H1 (cell line): ENCODE measurements at regions not wholly inside any gene's neighbourhood (a gene's known extent, or its start where the extent isn't known, plus 50 kb on each side); places are given as distances from the start of the nearest gene placed in this dataset.

Experiments
- CTCF ChIA-PET: fragments of 300-600 bp; sonication (Branson Sonifier 250); formaldehyde crosslinking; loops from one replicate; lab custom pipeline; 2021; ENCODE audit not compliant: partially characterized antibody; lab: Charles Lee
- POLR2A ChIA-PET: fragments of 300-600 bp; sonication (Branson Sonifier 250); formaldehyde crosslinking; loops from one replicate; lab custom pipeline; 2021; ENCODE audit warnings: inconsistent platforms; ENCODE audit not compliant: partially characterized antibody; lab: Charles Lee
- DNase-seq, 2 experiments: peaks; one replicate each; pipeline versions ENCODE4 v3.0.0 to v3.0.0-alpha.2; 2010 to 2022; ENCODE audit warnings: low spot score in 2 of 2, low read depth in 1 of 2, mixed read lengths in 1 of 2
- FAIRE-seq: peaks from 2 replicates; lab custom pipeline; 2011; peaks lifted over from hg19 to GRCh38; lab: Jason Lieb, UNC
- H2AFZ ChIP-seq: 2 replicates; pipeline ENCODE4 v1.8.1; 2012; ENCODE audit warnings: low read length, inconsistent platforms
- H2AK5ac ChIP-seq: 2 replicates; pipeline ENCODE4 v1.6.1; 2013; ENCODE audit warnings: low read depth, low read length
- H2BK120ac ChIP-seq: replicated peaks from 2 replicates; pipeline ENCODE3; 2013; ENCODE audit warnings: low read depth, low read length, inconsistent platforms
- H2BK12ac ChIP-seq: 2 replicates; pipeline ENCODE4 v1.6.1; 2013; ENCODE audit warnings: low read depth, low read length
- H2BK15ac ChIP-seq: 2 replicates; pipeline ENCODE4 v1.6.1; 2013; ENCODE audit warnings: low read length
- H2BK20ac ChIP-seq: 2 replicates; pipeline ENCODE4 v1.6.1; 2013; ENCODE audit warnings: low read length
- H2BK5ac ChIP-seq: 2 replicates; pipeline ENCODE4 v1.6.1; 2013; ENCODE audit warnings: low read depth, low read length
- H3K14ac ChIP-seq: 2 replicates; pipeline ENCODE4 v1.6.1; 2013; ENCODE audit warnings: inconsistent platforms; ENCODE audit not compliant: insufficient read length
- H3K18ac ChIP-seq: 2 replicates; pipeline ENCODE4 v1.6.1; 2013; ENCODE audit warnings: low read length; ENCODE audit errors: extremely low read depth
- H3K23ac ChIP-seq: 2 replicates; pipeline ENCODE4 v1.6.1; 2013; ENCODE audit warnings: inconsistent platforms; ENCODE audit not compliant: insufficient read length
- H3K23me2 ChIP-seq: 2 replicates; pipeline ENCODE4 v1.6.1; 2013; ENCODE audit warnings: low read depth, low read length
- H3K27ac ChIP-seq: 2 replicates; pipeline ENCODE4 v1.6.1; 2011; ENCODE audit warnings: low read depth, low read length, inconsistent platforms
- H3K27me3 ChIP-seq, 4 experiments: replicated peaks in 1 of 4; 1 replicate in 1 of 4; 2 replicates in 3 of 4; pipeline versions ENCODE4 v1.6.1 to v1.8.1; 2011 to 2013; ENCODE audit warnings: low read length in 3 of 4, mild to moderate bottlenecking in 3 of 4, inconsistent platforms in 2 of 4, mixed read lengths in 2 of 4, moderate library complexity in 1 of 4; ENCODE audit not compliant: control insufficient read depth in 3 of 4, insufficient read depth in 3 of 4; ENCODE audit errors: extremely low read depth in 1 of 4
- H3K36me3 ChIP-seq, 4 experiments: 2 replicates each; pipeline versions ENCODE4 v1.6.1 to v1.8.1; 2011 to 2013; ENCODE audit warnings: mild to moderate bottlenecking in 4 of 4, low read length in 3 of 4, moderate library complexity in 2 of 4, control low read depth in 1 of 4, inconsistent platforms in 1 of 4; ENCODE audit not compliant: insufficient read depth in 4 of 4, control insufficient read depth in 2 of 4
- H3K4ac ChIP-seq: replicated peaks from 2 replicates; pipeline ENCODE3; 2013; ENCODE audit warnings: low read length, low read depth, mixed read lengths, inconsistent platforms; ENCODE audit not compliant: insufficient read length
- H3K4me1 ChIP-seq, 4 experiments: replicated peaks in 1 of 4; 1 replicate in 1 of 4; 2 replicates in 3 of 4; pipeline versions ENCODE4 v1.6.1 to v1.8.1; 2011 to 2013; ENCODE audit warnings: low read length in 3 of 4, inconsistent platforms in 2 of 4, mixed read lengths in 1 of 4; ENCODE audit not compliant: insufficient read depth in 4 of 4, control insufficient read depth in 3 of 4
- H3K4me2 ChIP-seq, 2 experiments: 2 replicates each; pipeline versions ENCODE4 v1.6.1 to v1.8.1; 2011 to 2013; ENCODE audit warnings: low read depth in 2 of 2, low read length in 2 of 2, control low read depth in 1 of 2, inconsistent platforms in 1 of 2, mild to moderate bottlenecking in 1 of 2; ENCODE audit not compliant: insufficient read depth in 1 of 2
- H3K4me3 ChIP-seq, 4 experiments: fragments of 200-600, 300-600 bp in 1 of 4; sonication (generic), shearing (Covaris generic), sonication (Bioruptor Twin) in 1 of 4; 2 replicates each; pipeline versions ENCODE4 v1.5.1 to v1.8.1; 2011 to 2016; ENCODE audit warnings: low read length in 4 of 4, low read depth in 3 of 4, control low read depth in 2 of 4, inconsistent platforms in 2 of 4, mild to moderate bottlenecking in 2 of 4, mixed read lengths in 1 of 4, moderate library complexity in 1 of 4; ENCODE audit not compliant: insufficient read depth in 2 of 4; ENCODE audit errors: extremely low read depth in 1 of 4
- H3K56ac ChIP-seq: replicated peaks from 2 replicates; pipeline ENCODE3; 2013; ENCODE audit warnings: low read depth, mild to moderate bottlenecking, mixed read lengths, low read length, inconsistent platforms; ENCODE audit not compliant: insufficient read length
- H3K79me1 ChIP-seq: 2 replicates; pipeline ENCODE4 v1.6.1; 2013; ENCODE audit warnings: low read depth, low read length, control low read depth
- H3K79me2 ChIP-seq, 2 experiments: 2 replicates each; pipeline versions ENCODE4 v1.6.1 to v1.8.1; 2012 to 2013; ENCODE audit warnings: low read length in 2 of 2, mild to moderate bottlenecking in 2 of 2, inconsistent platforms in 1 of 2; ENCODE audit not compliant: insufficient read depth in 2 of 2, control insufficient read depth in 1 of 2
- H3K9ac ChIP-seq, 4 experiments: replicated peaks in 1 of 4; 1 replicate in 1 of 4; 2 replicates in 3 of 4; pipeline versions ENCODE4 v1.6.1 to v1.8.1; 2011 to 2013; ENCODE audit warnings: low read depth in 3 of 4, low read length in 3 of 4, control low read depth in 2 of 4, mild to moderate bottlenecking in 2 of 4, moderate library complexity in 2 of 4, inconsistent platforms in 1 of 4; ENCODE audit errors: extremely low read depth in 1 of 4
- H3K9me3 ChIP-seq, 2 experiments: 2 replicates each; pipeline versions ENCODE4 v1.6.1 to v1.8.1; 2012 to 2013; ENCODE audit warnings: mild to moderate bottlenecking in 2 of 2, moderate library complexity in 2 of 2, control low read depth in 1 of 2, inconsistent platforms in 1 of 2, low read depth in 1 of 2, low read length in 1 of 2, mixed read lengths in 1 of 2; ENCODE audit not compliant: insufficient read depth in 2 of 2
- H4K20me1 ChIP-seq, 2 experiments: replicated peaks in 1 of 2; 2 replicates each; pipeline versions ENCODE3 to v1.8.1; 2011 to 2013; ENCODE audit warnings: inconsistent platforms in 2 of 2, low read length in 2 of 2, mild to moderate bottlenecking in 1 of 2; ENCODE audit not compliant: insufficient read depth in 2 of 2, control insufficient read depth in 1 of 2
- H4K5ac ChIP-seq: 2 replicates; pipeline ENCODE4 v1.6.1; 2013; ENCODE audit warnings: low read length, low read depth, mixed read lengths, inconsistent platforms; ENCODE audit not compliant: insufficient read length
- H4K8ac ChIP-seq: 2 replicates; pipeline ENCODE4 v1.8.0; 2013; ENCODE audit warnings: mild to moderate bottlenecking, moderate library complexity, low read length, inconsistent platforms; ENCODE audit not compliant: insufficient read depth; ENCODE audit errors: extremely low read depth
- H4K91ac ChIP-seq: replicated peaks from 2 replicates; pipeline ENCODE3; 2013; ENCODE audit warnings: low read length, mixed read lengths, inconsistent platforms; ENCODE audit not compliant: insufficient read length
- BACH1 ChIP-seq: IDR thresholded peaks from 2 replicates; pipeline ENCODE4 v1.6.1; 2012; ENCODE audit warnings: low read length, improper control_type of control experiment
- BCL11A ChIP-seq, 2 experiments: IDR thresholded peaks; one replicate each; pipeline ENCODE4 v1.6.1; 2011; ENCODE audit warnings: low read depth in 2 of 2, low read length in 2 of 2, mild to moderate bottlenecking in 2 of 2
- CEBPB ChIP-seq: IDR thresholded peaks from 2 replicates; pipeline ENCODE4 v1.6.1; 2012; ENCODE audit warnings: low read depth, low read length
- CHD1 ChIP-seq: IDR thresholded peaks from 2 replicates; pipeline ENCODE4 v1.6.1; 2012; ENCODE audit warnings: low read depth, low read length, improper control_type of control experiment
- CHD2 ChIP-seq: IDR thresholded peaks from 2 replicates; pipeline ENCODE4 v1.6.1; 2012; ENCODE audit warnings: low read length, improper control_type of control experiment
- FOSL1 ChIP-seq: IDR thresholded peaks from 2 replicates; pipeline ENCODE4 v1.6.1; 2011; ENCODE audit warnings: mild to moderate bottlenecking, low read depth, low read length, moderate library complexity; ENCODE audit not compliant: insufficient read depth
- GTF2F1 ChIP-seq: IDR thresholded peaks from 2 replicates; pipeline ENCODE4 v1.6.1; 2012; ENCODE audit warnings: low read depth, low read length, improper control_type of control experiment, borderline replicate concordance
- KDM4A ChIP-seq: IDR thresholded peaks from one replicate; pipeline ENCODE4 v1.7.1; 2012; ENCODE audit warnings: low read depth, mild to moderate bottlenecking, moderate library complexity, low read length, inconsistent platforms; ENCODE audit not compliant: severe bottlenecking
- NANOG ChIP-seq: IDR thresholded peaks from 2 replicates; pipeline ENCODE4 v1.6.1; 2011; ENCODE audit warnings: low read length, low read depth, mild to moderate bottlenecking, inconsistent platforms; ENCODE audit not compliant: insufficient read depth, poor library complexity, severe bottlenecking
- RFX5 ChIP-seq: IDR thresholded peaks from 2 replicates; pipeline ENCODE4 v1.6.1; 2011; ENCODE audit warnings: low read depth, low read length, improper control_type of control experiment, borderline replicate concordance
- RNF2 ChIP-seq: fragments of 200-900, 300-1000 bp; sonication (generic); IDR thresholded peaks from 2 replicates; pipeline ENCODE4 v1.7.1; 2016; ENCODE audit warnings: borderline replicate concordance, low read depth, mild to moderate bottlenecking, antibody characterized with exemption, low read length; ENCODE audit not compliant: poor library complexity, severe bottlenecking; ENCODE audit errors: missing control alignments
- SIN3A ChIP-seq, 2 experiments: IDR thresholded peaks in 1 of 2; conservative IDR thresholded peaks in 1 of 2; 2 replicates each; pipeline ENCODE4 v1.6.1; 2011 to 2012; ENCODE audit warnings: low read length in 2 of 2, improper control_type of control experiment in 1 of 2, low read depth in 1 of 2, mild to moderate bottlenecking in 1 of 2
- SIX5 ChIP-seq: IDR thresholded peaks from 2 replicates; pipeline ENCODE4 v1.6.1; 2011; ENCODE audit warnings: mild to moderate bottlenecking, low read depth, low read length
- WGBS, 2 experiments: shearing (Covaris generic) in 1 of 2; methylation state at CpG; one replicate each; pipeline versions ENCODE4 v1.1.6 to v1.1.7; 2013 to 2015; ENCODE audit warnings: low lambda C conversion rate in 2 of 2, mixed read lengths in 2 of 2, inconsistent platforms in 1 of 2, low coverage in 1 of 2, missing lambda C conversion rate in 1 of 2; ENCODE audit not compliant: insufficient replicate concordance in 2 of 2, insufficient coverage in 1 of 2, insufficient read length in 1 of 2; ENCODE audit errors: extremely low coverage in 1 of 2, missing lambda C conversion rate in 1 of 2; 5-methylcytosine and 5-hydroxymethylcytosine counted together

GRCh38 chr13:38542601-38543000, 144.3 kb upstream of the FREM2 start (continued):
- TF ChIP-seq GTF2F1, result no peak

GRCh38 chr13:38543561-38543960, 143.3 kb upstream of the FREM2 start:
- Histone ChIP-seq H3K4me2 (no peak overlapping the region), H3K4ac (no peak overlapping the region), H3K27ac (no peak overlapping the region), H3K14ac (no peak overlapping the region), H3K9me3 (no peaks in the 10 kb centered on the region), H2BK120ac (no peak overlapping the region), H2BK5ac (no peak overlapping the region), H3K36me3 (no peaks in the 10 kb centered on the region), H4K8ac (no peak overlapping the region), H3K79me1 (no peaks in the 10 kb centered on the region), H3K9ac (no peak overlapping the region), H3K18ac (no peak overlapping the region), H3K4me3 (no peak overlapping the region), H4K20me1 (no peaks in the 10 kb centered on the region), H3K4me1 (no peaks in the 10 kb centered on the region; a peak in 1 of 7 replicates), H3K56ac (no peak overlapping the region), H3K79me2 (no peaks in the 10 kb centered on the region), H3K23ac (no peak overlapping the region), H2AK5ac (no peak overlapping the region), H4K5ac (no peak overlapping the region), H3K27me3 (no peaks in the 10 kb centered on the region), H2BK12ac (no peak overlapping the region), H2AFZ (no peak overlapping the region), H3K23me2 (no peaks in the 10 kb centered on the region), H2BK20ac (no peak overlapping the region), H4K91ac (no peak overlapping the region), H2BK15ac (no peak overlapping the region)
- POLR2A ChIA-PET, result no interaction called here
- DNase-seq (no peak), FAIRE-seq (no peak)
- 83% methylated on average over 4 of the region's 4 CpGs; no CpG with 5 or more reads in 1 of the 2 experiments for WGBS, 2 experiments
- CTCF ChIA-PET, result no interaction called here
- TF ChIP-seq KDM4A (no peak), SIN3A (conservative IDR thresholded peaks at IDR 0.05 in 1 of 2, IDR thresholded peaks at IDR 0.05 in 1 of 2; ENCODE audit: low read depth in 1 of 2, low read length in 2 of 2) (no peak), CHD2 (no peak), CHD1 (no peak), BACH1 (no peak), RNF2 (no peak), BCL11A (IDR thresholded peaks at IDR 0.05; ENCODE audit: low read depth in 2 of 2, low read length in 2 of 2) (no peak), NANOG (no peak), FOSL1 (no peak), CEBPB (no peak), SIX5 (no peak), GTF2F1 (no peak), RFX5 (no peak)
